Right atrium auricular region (tissue), 2 donors: ENCODE measurements at regions not wholly inside any gene's neighbourhood (a gene's known extent, or its start where the extent isn't known, plus 50 kb on each side); places are given as distances from the start of the nearest gene placed in this dataset.
A peak's percentile ranks its signal among the peaks of the same experiment; 100 is the strongest.
"Not testable (repeated sequence)": the region's sequence is repeated elsewhere in the genome, so short reads cannot be mapped to it uniquely, and the experiment has no call there.

Experiments used
- DNase-seq: peaks from one replicate; pipeline ENCODE4 v3.0.0-alpha.2; 2019; ENCODE audit warnings: low spot score
- H3K27ac ChIP-seq, 2 donors: fragments of 200-600 bp; sonication (generic); 1 replicate in 1 of 2; 2 replicates in 1 of 2; pipeline ENCODE4 v1.5.1; 2016 to 2019
- H3K27me3 ChIP-seq, 2 donors: fragments of 200-600 bp; sonication (generic); one replicate each; pipeline versions ENCODE4 v1.5.1 to v1.6.0; 2017 to 2019
- H3K36me3 ChIP-seq: fragments of 200-600 bp; sonication (generic); one replicate; pipeline ENCODE4 v1.5.1; 2016
- H3K4me1 ChIP-seq, 2 donors: fragments of 200-600 bp; sonication (generic); one replicate each; pipeline versions ENCODE4 v1.5.1 to v1.6.0; 2017 to 2019
- H3K4me3 ChIP-seq, 2 donors: fragments of 200-600 bp; sonication (generic); 1 replicate in 1 of 2; 2 replicates in 1 of 2; pipeline ENCODE4 v1.5.1; 2017 to 2019; ENCODE audit warnings: mild to moderate bottlenecking in 1 of 2, moderate library complexity in 1 of 2
- H3K9me3 ChIP-seq, 2 donors: fragments of 200-600 bp; sonication (generic); one replicate each; pipeline ENCODE4 v1.5.1; 2019
- TF ChIP-seq, protein P1 (sequence below), 2 donors: fragments of 200-600 bp; sonication (generic); IDR thresholded peaks; one replicate each; pipeline ENCODE4 v1.5.1; 2019; ENCODE audit warnings: antibody characterized with exemption in 2 of 2

DNA sequence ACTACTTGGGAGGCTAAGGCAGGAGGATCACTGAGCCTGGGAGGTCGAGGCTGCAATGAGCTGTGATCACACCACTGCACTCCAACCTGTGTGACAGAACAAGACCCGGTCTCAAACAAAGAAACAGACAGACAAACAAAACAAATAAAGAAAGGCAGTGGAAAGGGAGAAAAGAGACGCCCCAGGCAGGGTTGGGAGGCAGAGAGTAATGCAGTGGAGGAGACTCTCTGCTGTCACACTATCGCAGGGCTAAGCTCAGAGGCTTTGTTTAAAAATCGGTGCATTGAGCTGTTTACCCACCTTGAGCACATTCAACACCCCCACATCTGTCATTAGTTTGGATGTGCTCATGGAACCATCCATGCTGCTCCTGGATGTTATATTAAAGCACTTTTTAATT lies 84.2 kb upstream of the RMP24 start:
- TF ChIP-seq, protein P1, sequence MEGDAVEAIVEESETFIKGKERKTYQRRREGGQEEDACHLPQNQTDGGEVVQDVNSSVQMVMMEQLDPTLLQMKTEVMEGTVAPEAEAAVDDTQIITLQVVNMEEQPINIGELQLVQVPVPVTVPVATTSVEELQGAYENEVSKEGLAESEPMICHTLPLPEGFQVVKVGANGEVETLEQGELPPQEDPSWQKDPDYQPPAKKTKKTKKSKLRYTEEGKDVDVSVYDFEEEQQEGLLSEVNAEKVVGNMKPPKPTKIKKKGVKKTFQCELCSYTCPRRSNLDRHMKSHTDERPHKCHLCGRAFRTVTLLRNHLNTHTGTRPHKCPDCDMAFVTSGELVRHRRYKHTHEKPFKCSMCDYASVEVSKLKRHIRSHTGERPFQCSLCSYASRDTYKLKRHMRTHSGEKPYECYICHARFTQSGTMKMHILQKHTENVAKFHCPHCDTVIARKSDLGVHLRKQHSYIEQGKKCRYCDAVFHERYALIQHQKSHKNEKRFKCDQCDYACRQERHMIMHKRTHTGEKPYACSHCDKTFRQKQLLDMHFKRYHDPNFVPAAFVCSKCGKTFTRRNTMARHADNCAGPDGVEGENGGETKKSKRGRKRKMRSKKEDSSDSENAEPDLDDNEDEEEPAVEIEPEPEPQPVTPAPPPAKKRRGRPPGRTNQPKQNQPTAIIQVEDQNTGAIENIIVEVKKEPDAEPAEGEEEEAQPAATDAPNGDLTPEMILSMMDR (IDR thresholded peaks at IDR 0.05): no peak

GRCh38 chr18:35889677-35890076 lies 82.8 kb upstream of the RMP24 start:
- TF ChIP-seq, protein P1 (IDR thresholded peaks at IDR 0.05): no peak
- no peaks in the 10 kb centered on the region for H3K27me3 ChIP-seq
- no peaks in the 10 kb centered on the region for H3K36me3 ChIP-seq
- no peak overlapping the region for H3K4me3 ChIP-seq
- H3K9me3 ChIP-seq: peaks cover 4 to 12% of the 10 kb centered on the region in 2 donors
- H3K4me1 ChIP-seq: no peaks in the 10 kb centered on the region
- DNase-seq: no peak
- H3K27ac ChIP-seq: peak overlapping the region in 1 of 2 donors; percentile 66

More for the DNA sequence above, 84.2 kb upstream of the RMP24 start:
- H3K27ac ChIP-seq: no peak overlapping the region
- peaks cover 4 to 12% of the 10 kb centered on the region in 2 donors for H3K9me3 ChIP-seq
- no peaks in the 10 kb centered on the region for H3K4me1 ChIP-seq
- no peak for DNase-seq
- no peak overlapping the region for H3K4me3 ChIP-seq
- no peaks in the 10 kb centered on the region for H3K27me3 ChIP-seq
- no peaks in the 10 kb centered on the region for H3K36me3 ChIP-seq

- H3K4me1 ChIP-seq: no peaks in the 10 kb centered on the region
- DNase-seq: no peak
- no peaks in the 10 kb centered on the region for H3K27me3 ChIP-seq
- TF ChIP-seq, protein P1 (IDR thresholded peaks at IDR 0.05): no peak
- no peak overlapping the region for H3K4me3 ChIP-seq
- H3K27ac ChIP-seq: peak overlapping the region in 1 of 2 donors; percentile 66
- no peaks in the 10 kb centered on the region for H3K36me3 ChIP-seq
- peaks cover 4 to 12% of the 10 kb centered on the region in 2 donors for H3K9me3 ChIP-seq
These were observed 82.2 kb upstream of the RMP24 start for GRCh38 chr18:35890323-35890722.

DNA sequence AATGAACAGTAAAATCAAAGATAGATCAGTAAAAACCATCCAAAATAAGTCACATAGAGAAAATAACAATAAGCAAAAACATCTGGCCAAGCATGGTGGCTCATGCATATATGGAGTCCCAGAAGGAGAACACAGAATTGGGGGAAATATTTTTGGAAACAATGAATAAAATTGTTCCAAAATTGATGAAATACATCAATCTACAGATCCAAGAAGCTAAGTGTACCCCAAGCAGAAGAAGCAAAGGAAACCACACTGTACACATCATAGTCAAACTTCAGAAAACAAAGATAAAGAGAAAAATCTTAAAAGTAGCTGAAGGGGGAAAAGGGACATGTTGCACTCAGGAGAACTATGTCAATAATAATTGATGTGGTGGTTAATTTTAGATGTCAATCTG lies 80.4 kb upstream of the RMP24 start:
- TF ChIP-seq, protein P1 (IDR thresholded peaks at IDR 0.05): no peak
- H3K4me3 ChIP-seq: no peak overlapping the region

GRCh38 chr18:35897481-35897880 lies 75.0 kb upstream of the RMP24 start:
- H3K9me3 ChIP-seq, DNase-seq, H3K4me1 ChIP-seq: not testable (repeated sequence)

More for the DNA sequence above, 80.4 kb upstream of the RMP24 start:
- Histone ChIP-seq H3K27me3 (no peaks in the 10 kb centered on the region), H3K27ac (no peak overlapping the region), H3K4me1 (no peaks in the 10 kb centered on the region), H3K36me3 (no peaks in the 10 kb centered on the region), H3K9me3 (peaks cover 4 to 12% of the 10 kb centered on the region in 2 donors)
- DNase-seq: no peak

GRCh38 chr18:35904389-35905037 lies 68.0 kb upstream of the RMP24 start:
- H3K9me3 ChIP-seq: no peaks in the 10 kb centered on the region

More at GRCh38 chr18:35897481-35897880, 75.0 kb upstream of the RMP24 start:
- not testable (repeated sequence) for H3K27me3 ChIP-seq, H3K36me3 ChIP-seq, H3K27ac ChIP-seq, H3K4me3 ChIP-seq

More at GRCh38 chr18:35904389-35905037, 68.0 kb upstream of the RMP24 start:
- Histone ChIP-seq H3K4me1 (no peaks in the 10 kb centered on the region), H3K4me3 (no peak overlapping the region), H3K36me3 (no peaks in the 10 kb centered on the region), H3K27me3 (no peaks in the 10 kb centered on the region), H3K27ac (no peak overlapping the region)
- TF ChIP-seq, protein P1 (IDR thresholded peaks at IDR 0.05): no peak
- no peak for DNase-seq
